UCSD-AML1 (cell line): ENCODE measurements at regions not wholly inside any gene's neighbourhood (a gene's known extent, or its start where the extent isn't known, plus 50 kb on each side); places are given as distances from the start of the nearest gene placed in this dataset.

Experiments used
- DNase-seq: peaks from one replicate; lab custom pipeline; 2025; ENCODE audit not compliant: unreplicated experiment; lab: John Stamatoyannopoulos, UW

DNA sequence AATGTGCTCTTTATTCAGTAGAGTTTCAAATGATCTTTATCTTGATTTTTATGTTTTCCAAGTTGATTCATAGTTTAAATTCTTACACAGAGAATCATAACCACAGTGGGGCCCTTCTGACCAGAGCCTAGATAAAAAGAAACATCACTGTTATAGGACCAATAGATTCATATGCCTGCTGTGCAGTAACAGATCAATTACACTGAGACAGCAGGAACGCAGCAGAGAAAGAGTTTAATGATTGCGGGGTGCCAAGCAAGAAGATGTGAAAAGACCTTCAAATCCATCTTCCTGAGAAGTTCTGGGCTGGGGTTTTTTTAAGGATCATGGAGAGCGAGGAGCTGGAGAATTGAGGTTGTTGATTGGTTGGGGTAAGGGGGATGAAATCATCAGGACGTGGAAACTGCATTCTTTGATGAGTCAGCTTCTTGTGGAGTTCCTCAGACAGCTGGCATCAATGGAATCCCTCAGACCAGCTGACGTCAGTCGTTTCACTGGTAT is 346.6 kb downstream of the TBC1D4 start:
- no peak for DNase-seq

DNA sequence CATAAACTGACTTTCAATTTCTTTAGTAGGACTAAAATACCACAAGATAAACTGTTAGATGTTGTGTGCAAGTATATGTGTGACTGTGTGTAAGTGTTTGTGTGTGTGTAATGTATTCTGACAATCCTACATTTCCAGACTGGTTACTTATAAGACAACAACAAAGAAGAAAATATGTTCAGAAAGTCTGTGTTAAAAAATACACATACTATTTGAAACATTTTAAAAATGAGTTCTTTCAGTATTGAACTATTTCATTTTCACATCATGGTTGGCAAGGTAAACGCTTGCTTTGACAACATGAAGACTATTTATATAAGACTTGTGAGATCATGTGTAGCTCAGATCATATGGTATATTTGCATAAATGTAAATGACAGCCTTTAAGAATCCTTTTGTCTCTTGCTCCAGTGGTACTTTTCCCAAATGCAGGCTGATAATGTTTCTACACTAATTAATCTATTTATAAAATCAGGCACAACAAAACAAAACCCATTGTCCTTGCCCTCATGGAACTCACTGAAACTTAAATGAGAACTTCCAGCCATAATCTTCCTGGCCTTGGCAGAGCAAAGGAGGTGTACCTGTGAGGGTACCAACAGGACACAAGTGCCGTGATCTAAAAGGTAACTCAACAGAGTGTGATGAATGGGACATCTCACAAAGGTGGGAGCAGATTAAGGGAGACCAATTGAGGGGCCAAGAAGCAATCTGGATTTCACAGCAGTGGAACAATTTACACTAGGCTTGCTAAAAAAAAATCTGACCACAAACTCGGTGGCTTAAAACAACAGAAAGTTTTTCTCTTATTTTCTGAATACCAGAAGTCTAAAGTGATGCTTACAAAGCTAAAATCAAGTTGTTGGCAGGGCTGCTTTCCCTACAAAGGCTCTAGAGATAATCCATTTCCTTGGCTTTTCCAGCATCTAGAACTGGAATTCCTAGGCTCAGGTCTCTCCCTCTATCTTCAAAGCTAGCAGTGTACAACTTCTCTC is 349.0 kb downstream of the TBC1D4 start:
- DNase-seq: no peak

DNA sequence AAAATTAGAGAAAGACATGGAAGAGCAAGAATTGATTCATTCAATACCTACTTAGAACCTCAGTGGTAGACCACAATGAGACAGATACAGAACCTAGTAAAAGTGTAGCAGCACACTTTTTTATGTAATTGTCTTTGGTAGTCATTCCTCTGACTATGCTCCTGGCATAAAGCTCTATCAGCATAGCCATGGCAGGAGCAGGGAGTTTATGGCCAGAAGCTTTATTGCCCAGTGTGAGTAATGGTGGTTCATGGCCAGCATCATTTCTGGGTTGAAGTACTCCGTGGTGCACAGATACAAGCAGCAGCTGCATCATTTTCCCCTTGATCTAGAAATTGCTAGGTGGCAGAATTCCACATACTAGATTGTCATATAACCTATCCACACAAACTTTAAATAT is 352.6 kb downstream of the TBC1D4 start:
- DNase-seq: no peak

DNA sequence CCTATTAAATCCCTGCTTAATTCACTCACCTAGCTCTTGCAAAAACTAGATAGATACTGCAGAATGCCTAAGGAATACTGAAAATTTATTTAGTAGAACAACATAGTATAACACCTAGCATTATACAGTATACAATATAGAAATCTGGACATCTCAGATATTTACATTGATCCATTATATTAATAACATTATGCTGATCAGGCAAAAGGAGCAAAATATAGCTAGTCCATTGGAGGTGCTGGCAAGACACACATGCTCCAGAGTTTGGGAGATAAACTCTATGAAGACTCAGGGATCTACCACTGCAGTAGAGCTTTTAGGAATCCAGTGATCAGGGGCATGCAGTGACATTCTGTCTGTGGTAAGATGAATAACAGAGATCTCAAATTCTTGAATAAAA is 357.6 kb downstream of the TBC1D4 start:
- DNase-seq: no peak

DNA sequence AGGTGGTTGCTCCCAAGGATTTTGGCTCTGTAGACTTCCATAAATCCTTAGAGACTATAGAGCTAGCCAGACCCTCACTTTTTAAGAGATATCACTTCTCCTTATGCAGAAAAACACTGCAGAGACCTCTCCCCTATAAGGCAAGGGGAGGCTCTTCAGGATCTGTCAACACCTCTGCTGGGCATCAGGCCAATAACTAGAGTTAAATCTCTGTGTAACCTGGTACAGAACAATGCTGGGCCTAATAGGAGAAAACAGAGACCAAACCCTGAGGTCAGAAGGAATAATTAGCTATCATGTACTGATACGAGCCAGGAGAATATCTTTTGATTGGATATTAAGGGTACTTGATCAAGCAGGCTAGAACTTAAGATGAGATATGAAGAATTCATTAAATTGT is 358.5 kb downstream of the TBC1D4 start:
- DNase-seq: no peak

DNA sequence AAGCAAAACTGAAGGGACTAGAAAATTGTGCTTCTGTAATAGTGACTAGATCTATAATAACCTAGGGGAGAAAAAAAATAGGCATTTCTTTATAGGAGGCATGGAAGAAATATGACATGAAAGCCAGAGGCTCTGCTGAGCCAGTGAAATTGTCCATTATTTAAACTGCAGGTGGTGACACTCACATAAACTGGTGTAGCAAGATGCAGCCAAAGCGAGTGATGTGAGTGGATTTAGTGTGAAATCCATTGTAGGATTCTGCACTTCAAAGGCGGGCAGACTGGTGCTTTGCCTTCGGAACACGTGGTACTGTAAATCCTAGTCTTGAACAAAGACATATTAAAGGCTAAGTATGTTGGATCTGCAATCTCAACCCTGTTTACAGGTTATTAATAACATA is 361.9 kb downstream of the TBC1D4 start:
- DNase-seq: no peak

DNA sequence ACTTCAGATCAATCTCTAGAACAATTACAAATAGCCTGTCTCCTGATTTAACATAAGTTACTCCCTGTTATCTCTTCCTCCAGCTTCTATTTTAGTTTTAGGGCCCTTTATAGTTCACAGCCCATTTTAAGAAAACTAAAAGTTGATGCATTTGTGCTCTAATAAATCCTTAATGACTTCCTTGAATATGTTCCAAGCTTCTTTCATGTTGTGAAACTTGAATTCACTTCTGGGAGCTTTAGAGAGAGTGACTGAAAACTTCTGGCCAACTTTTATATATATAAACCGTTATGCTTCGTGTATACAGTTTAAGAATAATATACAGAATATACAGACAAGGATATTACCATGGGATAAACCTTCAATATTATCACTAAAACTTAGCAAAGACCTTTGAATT is 366.8 kb downstream of the TBC1D4 start:
- no peak for DNase-seq

DNA sequence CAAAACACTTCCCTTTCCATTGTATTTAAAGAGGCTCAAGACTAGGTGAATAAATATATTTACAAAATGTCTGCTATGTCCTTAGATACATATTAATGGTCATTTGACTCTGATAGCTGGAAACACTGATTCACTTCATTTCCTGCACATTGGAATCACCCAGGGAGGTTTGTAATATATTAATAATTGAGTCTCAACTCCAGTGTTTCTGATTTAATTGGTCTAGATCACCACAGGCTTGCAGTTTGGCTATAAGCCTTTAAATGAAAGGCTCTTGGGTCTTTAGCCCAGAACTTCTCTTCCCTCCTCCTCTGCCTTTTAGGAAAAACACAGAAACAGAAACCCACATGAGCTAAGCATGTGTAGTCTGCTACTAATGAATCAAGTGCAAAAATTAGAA is 378.0 kb downstream of the TBC1D4 start:
- DNase-seq: no peak

DNA sequence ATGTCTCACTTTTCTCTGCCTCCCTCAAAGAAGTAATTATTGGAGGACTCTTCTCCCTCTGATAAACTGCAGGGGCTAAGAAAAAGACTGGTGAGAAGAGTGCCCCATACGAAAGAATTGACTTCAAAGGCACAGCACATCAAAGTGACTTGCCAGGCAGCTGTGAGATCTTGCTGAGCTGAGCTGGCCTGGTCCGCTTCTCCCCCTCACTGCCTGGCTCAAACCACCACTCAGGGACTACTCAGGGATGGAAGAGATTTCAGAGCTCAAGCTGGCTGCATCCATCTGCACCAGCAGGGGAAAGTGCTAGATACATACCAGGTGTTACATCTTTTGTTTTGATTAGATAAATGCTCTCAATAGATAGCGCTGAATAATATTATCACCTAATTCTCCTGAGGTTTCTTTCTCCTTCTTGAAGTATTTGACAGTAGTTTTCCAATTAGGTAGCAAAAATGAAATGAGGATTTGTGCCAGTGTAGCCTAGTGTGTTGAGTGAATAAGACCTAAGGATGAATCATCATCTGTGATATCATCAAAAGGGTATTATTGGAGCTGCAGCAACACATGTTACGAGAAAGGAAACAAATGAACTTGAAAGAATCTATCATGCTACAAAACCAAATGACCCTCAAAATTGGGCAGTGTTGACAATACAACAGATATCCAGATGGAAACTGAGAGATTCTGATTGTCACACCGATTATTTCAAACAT is 379.8 kb downstream of the TBC1D4 start:
- DNase-seq: no peak

DNA sequence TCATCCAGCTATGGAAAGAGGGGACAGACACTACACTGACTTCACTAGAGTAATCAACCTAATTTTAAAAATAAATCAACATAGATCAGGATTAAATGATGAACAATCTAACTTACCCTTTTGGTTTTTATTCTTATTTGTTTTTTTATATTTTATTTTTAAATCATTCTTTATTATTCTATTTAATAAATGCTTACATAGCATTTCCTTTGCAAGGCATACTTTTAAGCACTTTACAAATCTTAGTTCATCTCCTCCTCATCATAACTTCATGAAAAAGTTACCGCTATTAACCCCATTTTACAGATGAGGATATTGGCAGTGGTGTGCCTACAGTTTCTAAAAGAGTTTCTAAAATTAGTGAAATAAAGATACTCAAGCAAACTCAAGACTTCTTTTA is 380.6 kb downstream of the TBC1D4 start:
- no peak for DNase-seq

DNA sequence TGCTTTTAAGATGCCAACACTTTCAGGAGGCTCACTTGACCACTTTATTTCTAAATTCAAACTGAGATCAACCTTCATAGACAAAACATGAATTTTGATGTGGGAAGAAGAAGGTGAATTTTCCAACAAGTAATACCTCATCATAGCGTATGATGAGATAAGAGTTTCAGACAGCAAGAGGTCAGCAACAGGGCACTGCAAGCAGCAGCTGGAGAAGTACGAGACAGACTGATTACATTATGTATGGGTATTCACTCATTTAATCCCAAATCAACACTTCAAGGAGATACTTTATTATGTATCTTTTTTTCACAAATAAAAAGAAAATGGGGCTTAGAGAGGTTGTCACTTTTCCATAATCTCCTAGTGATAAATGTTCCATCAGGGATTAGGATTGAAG is 389.8 kb downstream of the TBC1D4 start:
- DNase-seq: no peak

DNA sequence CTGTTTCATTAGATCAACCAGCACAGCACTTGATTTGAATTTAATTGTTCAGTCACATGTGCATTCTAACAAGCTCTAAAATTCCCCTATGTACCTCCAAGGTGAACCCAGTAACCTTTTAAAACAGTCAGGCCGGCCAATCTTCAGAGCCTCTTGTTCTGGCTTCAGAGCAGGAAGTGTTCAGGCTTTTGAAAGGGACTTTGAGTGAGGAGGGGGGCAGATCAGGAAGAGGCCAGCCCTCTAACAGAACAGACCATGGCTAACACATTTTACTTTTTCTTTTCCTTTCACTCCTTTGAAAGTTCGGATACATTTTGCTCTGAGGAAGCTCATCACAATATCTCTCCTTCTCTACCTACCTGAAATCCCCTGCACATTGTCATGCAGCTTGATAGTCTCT is 390.3 kb downstream of the TBC1D4 start:
- DNase-seq: no peak

DNA sequence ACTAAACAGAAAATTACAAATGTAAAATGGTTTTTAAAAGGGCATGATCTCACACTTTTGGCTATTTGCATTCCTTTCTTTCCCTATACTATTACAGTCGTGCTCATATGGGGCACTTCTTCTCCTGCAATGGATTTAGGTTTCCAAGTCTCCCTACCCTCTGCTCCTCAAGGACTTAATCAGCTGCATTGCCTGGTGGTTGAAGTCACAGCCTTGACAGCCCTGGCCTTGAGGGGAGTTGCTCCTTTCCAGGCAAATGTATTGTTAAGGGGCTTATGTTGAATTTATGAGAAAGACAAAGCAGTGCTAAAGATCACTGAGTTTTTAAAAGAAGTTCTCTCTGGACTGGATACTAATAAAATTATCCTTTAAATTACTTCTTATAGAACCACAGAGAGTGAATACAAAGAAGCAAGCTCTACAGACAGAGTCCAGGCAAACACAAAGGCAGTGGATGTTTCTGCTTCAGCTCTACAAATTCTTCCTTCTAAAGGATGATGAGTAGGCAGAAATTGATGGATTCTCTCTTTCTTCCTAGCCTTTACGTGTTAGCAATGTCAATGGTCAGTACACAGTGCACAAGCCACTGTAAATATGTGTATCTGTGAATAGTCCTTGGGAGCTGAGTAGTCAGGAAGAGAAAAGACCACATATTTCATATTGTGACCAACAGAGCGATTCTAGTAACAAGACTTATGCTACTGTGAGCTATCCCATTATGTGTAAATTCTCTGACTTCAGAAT is 390.9 kb downstream of the TBC1D4 start:
- no peak for DNase-seq

DNA sequence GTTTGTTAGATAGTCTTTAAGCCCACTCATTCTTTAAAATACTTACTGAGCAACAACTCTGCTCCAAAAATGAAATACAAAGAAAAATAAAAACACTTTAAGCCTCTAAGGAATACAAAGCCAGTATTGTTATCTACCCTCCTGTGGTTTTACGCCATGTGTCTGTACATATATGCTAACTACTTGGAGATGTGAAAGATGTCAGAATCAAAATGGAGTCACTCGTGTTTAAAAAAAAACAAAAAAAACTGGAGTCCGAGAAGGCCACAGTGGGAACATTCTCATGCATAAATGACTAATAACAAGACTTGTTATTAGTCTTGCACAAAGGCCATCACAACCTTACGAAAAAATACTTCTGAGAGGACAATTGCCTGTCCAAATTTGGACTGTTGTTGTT is 393.1 kb downstream of the TBC1D4 start:
- DNase-seq: no peak

DNA sequence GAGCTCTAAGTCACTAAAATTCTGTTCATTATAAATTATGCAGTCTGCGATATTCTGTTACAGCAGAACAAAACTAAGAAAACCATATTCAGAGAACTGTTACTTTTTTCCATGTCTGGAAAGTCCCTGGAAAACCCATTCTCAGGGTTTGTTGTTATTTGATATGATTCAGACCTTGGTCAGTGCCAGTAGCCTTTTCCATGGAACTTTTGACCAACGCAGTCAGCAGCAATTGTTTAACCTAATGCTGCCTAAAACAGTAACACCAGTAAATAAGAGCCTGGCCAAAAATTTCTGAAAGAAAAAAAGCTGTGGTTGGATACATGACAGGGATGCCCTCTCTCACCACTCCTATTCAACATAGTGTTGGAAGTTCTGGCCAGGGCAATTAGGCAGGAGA is 402.7 kb downstream of the TBC1D4 start:
- no peak for DNase-seq

DNA sequence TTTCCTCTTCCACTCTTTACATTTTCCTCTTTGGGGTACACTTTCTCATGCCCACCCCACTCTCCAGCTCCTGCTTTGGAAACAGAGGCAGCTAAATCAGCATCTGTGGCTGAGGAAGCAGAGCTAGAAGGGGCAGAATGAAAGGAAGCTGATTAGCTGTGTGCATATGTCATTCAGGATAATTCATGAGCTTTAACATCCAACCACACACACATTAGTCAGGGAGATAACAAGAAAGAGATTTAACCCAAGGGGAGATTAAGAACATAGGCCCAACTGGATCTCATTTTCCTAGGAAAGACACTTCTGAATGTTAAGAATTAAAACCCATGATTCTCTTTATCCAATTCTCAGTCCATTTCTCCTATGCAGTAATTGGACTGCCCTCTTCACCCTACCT is 405.5 kb downstream of the TBC1D4 start:
- no peak for DNase-seq

DNA sequence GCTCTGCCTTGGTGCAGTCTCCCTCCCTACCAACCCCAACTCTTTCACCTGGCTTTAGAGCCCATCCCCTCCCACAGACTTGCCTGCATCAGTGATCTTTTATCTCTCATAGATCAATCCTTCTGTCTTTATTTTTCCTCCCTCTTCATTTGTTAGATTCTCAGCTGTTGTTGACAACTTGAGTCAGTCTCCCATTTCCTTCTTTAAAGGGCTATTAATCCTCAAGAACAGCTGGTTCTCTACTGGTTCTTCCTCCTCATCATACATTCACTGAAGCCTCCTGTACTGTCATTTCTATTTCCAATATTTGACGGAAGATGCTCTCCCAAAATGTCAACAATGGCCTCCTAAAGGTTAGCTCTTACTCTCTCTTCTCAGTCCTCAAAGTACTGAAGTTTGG is 408.2 kb downstream of the TBC1D4 start:
- DNase-seq: no peak

DNA sequence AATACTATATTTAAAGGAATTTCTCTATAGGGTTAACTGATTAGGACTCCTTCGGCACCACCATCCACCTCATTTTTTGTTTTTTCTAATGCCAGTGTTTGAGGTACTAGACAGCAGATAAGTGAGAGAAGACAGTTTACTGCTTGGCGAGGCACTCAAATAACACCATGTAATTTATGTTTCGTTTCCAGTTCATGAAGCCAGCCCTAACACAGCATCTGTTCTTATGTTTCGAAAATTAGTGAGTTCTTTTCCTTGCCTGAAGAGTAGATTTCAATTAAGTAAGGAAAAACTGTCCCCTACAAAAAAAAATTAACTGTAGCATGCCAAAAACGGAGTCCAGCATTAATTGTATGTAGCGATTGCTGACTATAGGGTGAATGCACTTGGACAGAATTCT is 409.1 kb downstream of the TBC1D4 start:
- DNase-seq: no peak

DNA sequence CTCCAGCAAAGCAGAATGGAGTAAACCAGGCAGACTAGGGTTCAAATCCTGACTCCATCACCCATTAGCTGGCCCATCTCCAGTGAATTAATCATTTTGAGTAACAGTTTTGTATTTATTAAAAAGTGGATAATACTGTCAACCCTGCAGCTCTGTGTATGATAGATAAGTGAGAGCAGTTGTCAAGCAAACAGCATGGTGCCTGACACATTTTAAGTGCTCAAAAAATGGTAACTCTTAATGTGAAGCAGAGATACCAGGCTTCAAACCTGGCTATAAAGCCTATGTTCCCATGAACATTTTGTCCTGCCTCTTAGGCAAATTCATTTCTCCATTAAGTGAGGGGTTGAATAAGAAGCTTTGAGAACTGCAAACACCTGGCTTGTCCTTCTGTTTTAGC is 409.6 kb downstream of the TBC1D4 start:
- DNase-seq: no peak

DNA sequence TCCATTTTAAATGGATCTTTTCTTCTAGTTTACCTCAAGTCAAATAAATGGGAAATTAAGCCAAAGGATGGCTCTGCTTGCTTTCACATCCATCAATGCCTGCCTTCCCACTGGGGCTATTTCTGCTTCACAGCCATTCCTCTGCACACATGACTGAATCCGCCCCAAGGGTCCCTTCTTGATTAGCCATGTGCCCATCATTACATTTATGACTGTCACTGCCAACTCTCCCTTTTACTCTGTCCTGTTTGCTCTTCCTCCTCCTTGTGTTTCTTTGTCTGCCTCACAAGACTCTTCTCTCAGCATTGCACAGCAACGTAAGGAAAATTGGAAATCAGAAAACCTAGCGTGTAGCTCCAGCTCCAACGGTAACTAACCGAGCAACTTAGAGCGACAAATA is 410.2 kb downstream of the TBC1D4 start:
- no peak for DNase-seq

DNA sequence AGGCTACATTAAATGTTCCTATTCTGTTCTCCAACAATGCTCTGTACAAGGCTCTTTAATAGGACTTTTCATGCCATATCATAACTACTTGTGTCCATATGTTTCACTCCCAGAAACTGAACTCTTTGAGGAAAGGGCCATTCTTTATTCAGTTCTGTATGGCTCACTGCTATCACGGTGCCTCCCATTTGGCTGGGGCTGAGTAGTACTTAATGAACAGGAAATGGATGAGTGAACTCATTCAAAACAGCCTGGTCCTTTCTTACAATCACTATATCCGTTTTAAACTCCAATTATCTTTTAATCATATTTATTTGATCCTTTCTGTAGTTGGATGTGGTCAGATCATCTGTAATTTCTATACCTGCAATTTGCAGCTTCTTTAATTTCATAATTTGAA is 410.6 kb downstream of the TBC1D4 start:
- no peak for DNase-seq

DNA sequence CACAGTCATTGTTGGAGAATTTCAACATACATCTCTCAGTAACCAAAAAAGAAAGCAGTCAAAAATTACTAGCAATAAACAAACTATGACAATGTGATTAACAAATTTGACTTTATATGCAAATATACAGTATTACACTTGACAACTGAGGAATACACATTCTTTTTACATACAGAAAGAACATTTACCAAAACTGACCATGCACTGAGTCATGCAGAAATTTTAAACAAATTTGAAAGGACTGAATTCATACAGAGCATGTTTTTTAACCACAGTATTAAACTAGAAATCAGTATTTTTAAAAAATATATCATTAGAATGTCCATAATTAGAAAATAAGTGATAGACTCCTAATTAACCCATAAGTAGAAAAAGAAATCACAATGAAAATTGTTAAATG is 420.1 kb downstream of the TBC1D4 start:
- DNase-seq: no peak
